NCI-H510A (cell line): ENCODE measurements at regions not wholly inside any gene's neighbourhood (a gene's known extent, or its start where the extent isn't known, plus 50 kb on each side); places are given as distances from the start of the nearest gene placed in this dataset.

Source experiments
- DNase-seq: peaks from one replicate; lab custom pipeline; 2025; lab: John Stamatoyannopoulos, UW

DNA sequence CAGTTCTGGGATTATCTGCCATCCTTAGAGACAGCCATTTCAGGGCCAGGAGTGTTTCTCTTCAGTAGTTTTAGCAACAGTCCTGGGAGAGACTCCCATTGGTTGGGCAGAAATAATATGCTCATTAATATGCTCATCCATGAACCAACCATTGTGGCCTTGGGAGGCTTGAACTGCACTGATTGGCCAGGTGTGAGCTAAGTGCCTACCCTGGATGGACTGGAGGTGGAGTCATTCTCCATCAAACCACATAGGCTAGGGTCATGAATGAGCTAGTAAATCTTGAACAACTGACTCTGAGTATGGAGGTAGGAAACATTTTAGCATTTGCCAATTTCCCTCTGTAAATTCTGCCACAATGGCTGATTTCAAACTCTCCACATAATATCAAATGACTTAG, 70.2 kb upstream of the ZFP64 start:
- no peak for DNase-seq

DNA sequence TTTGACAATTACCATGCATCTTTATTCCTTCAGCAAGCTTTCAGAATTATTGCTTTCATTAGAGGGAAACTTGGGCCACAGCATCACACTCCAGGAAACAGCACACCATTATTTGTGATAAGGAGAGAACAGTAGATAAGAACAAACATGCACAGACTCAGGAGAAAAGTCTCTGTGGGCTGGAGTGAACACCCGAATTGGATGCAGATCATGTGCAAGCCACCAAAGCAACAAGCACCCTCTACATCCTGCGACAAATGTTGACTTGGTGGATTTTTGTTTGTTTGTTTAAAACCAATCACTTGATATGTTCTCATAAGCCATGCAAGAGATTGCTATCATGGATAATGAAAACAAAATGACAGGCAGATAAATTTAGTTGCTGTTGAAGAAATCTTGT, 67.7 kb upstream of the ZFP64 start:
- no peak for DNase-seq

DNA sequence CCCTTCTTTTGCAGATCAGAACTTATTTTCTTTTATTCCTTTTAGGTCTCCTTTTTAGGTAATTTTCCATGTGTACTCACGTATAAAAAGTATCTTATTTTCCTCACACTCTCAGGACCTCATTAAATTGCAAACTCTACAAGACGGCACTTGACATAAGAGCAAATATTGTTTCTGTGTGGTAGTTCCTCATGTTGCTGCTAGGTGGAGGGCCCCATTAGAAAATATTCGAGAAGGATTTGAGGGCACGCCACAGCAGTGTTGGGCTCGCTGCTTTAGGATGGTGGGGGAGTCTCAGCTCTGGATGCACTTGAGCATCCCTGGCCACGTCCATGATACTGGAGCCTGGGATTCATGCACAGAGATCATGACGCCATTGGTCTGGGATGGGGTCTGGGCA, 64.9 kb upstream of the ZFP64 start:
- no peak for DNase-seq

DNA sequence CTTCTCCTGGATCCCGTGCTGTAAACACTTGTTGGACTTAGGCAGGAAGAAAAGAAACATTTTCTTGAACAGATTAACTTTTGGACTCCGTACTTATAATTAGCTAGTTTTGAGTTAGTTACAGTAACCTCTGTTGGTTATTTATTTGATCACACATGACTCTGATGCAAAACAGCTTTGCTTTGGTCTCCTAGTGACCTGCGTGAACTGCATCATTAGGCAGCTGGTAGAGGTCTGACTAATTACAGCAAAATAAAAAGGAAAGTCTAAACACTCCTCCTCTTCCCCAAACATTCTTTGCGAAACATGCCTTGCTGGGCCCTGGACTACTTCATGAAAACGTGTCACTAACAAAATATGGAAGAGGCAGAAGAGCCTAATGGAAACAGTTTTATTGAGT, 61.1 kb upstream of the ZFP64 start:
- no peak for DNase-seq

DNA sequence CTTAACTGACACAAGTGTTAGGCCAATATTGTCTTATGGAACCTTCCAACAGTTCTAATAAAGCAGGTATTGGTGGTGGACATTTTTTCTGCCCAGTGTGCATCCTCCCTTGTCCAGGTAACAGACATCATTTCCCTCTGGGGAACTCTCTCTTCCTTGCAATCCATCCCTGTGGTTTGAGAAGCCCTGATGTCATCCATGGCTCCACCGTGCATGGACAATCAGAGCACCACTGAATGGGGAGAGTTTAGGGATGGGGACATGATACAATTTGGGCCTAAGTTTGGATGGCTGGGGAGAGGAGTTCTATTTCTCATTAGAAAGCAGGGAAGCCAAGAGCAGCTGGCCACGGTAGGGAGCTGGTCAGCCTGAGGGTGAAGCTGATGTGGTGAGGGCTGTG, 60.2 kb upstream of the ZFP64 start:
- DNase-seq, result no peak

DNA sequence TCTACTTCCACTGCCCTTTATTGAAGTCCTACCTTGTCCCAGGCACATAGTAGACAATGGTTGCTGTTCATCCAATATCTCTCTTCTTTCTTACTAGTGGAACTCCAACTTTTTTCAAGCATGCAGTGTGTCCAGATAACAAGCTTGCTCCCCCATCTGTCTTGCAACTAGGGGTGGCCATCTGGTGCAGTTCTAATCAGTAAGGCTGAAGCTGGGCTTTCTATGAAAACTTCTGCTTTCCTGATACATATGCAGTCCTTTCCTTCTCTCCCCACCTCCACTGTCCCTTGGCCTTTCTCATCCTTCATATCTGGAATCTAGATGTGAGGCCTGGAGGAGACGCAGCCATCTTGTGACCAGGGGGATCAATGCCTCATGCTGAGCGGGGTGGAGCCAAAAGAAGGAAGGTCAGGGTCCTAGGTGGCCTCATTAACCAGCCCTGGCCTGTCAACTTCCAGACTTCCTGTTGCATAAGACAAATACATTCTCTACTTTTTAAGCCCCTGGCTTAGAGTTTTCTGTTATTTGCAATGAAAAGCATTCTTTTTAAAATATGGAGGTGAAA, 59.6 kb upstream of the ZFP64 start:
- DNase-seq, result no peak

DNA sequence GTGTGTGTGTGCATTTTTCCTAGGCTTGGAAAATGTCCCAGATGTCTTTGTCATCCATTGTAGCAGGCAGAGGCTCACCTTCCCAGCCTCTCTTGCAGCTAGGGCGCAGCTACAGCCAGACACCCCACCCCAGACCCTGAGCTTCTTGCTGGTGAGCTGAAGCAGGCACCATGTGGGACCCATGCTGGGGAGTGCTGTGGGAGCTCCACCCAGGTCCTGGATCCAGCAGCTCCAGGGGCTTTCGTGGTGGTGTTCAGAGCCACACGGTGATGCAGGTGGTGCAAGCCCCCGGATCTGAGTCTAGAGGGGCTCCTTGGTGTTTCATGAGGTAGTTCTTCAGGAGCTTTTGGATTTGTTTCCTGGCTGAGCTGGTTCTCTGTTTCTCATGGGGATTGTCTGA, 56.0 kb upstream of the ZFP64 start:
- DNase-seq, result no peak

DNA sequence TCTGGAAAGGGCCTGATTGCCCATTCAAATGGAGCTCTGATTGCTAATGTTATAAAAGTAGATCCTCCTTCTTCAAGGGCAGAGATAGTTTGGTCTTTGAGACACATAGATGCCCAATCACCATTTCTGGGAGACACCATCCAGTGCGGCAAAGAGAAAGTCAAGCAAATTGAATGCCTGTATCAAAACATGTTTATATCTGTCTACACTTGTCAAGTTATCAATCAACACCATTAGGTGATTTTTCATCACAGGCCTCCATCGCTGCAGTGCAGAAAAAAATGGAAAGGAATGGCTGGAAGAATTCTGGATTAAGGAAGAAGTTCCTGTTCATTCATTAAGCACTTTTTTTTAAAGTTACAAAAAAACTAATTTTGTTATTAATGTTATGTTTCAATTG, 54.8 kb upstream of the ZFP64 start:
- no peak for DNase-seq

DNA sequence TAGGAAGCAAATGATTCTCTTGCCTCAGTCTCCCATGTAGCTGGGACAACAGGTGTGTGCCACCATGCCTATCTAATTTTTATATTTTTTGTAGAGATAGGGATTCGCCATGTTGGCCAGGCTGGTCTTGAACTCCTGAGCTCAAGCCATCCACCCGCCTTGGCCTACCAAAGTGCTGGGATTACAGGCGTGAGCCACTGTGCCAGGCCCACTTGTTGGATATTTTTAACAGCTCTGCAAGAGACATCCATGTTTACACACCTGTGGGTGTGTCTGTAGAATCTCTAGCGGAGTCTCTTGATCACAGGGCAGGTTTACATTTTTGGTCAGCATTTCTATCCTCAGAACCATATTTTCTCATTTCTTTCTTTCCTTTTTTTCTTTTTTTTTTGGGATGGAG, 53.1 kb upstream of the ZFP64 start:
- no peak for DNase-seq

DNA sequence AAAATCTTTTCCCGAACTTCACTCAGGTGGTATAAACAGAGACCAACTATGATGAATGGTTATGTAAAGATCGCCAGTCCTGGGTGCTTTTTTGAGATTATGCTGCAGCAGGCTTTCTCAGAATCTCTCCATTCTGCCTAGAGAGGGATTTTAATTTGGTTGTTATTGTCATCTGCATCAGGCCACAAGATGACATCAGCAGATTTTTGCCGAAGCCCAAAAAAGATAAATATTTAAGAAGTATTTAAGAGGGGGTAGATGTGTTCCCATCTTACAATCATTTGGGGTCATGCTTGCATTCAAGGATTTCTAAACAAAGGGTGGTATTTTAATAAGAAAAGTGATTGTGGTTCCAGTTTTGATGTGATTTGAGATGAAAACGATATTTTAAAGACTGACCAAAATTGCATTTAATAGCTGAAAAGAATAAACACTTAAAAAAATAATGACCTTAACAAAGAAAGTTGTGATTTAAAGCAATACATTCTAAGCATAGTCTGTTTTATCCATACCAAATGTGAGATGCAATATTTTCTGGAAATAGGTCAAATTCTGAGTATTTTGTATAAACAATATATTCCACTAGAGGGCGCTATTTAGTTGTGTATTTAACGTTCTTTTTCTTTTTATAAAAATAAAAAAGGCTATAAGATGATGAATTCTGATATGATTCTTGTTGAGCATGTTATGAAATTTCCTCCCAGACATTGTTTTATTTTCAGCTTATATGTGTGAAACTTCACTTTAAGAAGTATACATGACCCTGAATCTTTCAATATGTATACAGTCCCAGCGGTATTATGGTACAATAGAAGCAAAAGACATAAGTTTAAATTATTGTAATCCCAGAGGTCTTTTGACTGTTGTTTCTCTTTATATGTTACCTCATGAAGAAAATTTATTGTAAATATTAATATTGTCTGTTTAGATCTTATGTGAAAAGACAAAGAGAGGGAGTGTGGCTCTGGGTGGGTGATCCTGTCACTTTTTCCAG, 51.0 kb upstream of the ZFP64 start:
- DNase-seq, result no peak
